ENCODE measurements at regions not wholly inside any gene's neighbourhood (a gene's known extent, or its start where the extent isn't known, plus 50 kb on each side); places are given as distances from the start of the nearest gene placed in this dataset.
"Not testable (repeated sequence)": the region's sequence is repeated elsewhere in the genome, so short reads cannot be mapped to it uniquely, and the experiment has no call there.

DNA sequence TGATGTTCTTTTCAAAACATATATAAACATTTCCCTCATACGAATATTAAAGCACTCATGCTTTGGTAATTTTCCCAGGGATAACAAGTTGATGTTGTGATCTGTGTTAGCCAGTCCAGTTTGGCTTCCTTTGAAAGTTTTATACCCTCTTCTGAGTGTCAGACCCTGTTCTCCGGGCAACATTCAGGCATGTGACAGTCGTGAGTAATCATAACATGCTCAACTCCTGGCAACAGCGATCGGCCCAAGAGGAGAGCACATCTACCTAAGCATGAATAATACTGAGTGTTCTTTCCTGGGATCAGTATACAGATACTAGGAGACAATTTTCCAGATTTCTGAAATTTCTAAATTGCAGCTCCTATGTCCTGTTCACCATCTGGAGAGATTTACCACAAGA lies 1086.4 kb downstream of the CDH8 start:
- DNase-seq: no peak

DNA sequence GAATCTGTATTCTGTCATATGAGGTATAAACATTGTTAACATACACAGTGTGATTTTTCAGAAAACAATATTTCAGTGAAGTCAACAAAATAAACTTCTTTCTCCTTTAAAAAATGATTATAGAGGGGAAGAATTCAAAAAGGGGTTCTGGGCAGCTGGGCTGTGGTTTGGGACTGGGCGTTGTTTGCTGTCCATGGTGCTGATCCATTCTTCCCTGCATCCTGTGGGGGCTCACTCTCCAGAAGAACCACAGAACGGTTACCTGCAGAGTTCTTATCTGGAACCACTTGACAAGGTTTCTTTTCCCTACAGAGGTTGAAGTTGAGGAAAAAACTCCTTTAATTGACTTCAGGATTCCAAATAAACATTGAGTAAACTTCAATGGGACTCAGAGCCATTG lies 1091.0 kb downstream of the CDH8 start:
- no peak for DNase-seq

DNA sequence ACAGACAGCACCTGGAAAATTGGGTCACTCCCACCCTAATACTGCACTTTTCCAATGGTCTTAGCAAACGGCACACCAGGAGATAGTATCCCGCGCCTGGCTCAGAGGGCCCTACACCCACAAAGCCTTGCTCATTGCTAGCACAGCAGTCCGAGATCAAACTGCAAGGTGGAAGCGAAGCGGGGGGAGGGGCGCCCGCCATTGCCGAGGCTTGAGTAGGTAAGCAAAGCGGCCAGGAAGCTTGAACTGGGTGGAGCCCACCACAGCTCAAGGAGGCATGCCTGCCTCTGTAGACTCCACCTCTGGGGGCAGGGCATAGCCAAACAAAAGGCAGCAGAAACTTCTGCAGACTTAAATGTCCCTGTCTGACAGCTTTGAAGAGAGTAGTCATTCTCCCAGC lies 1100.0 kb downstream of the CDH8 start:
- not testable (repeated sequence) for DNase-seq

DNA sequence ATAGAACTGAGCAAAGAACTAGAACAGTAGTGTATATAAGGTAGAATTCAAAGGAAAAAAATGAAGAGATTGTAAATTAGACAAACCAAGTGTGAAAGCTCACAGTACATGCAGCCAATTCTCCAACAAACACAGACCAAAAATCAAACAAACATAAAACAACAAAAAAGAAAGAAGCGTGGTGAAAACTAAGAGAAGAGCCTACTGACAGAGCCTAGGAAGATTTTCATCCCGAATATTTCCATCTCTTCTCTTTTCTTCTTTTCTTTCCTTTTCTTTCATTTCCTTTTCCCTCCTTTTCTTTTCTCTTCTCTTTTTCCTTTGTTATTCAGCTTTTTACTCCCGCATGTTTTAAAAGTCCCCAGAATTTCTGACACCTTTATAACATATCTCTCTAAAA lies 1103.6 kb downstream of the CDH8 start:
- no peak for DNase-seq

DNA sequence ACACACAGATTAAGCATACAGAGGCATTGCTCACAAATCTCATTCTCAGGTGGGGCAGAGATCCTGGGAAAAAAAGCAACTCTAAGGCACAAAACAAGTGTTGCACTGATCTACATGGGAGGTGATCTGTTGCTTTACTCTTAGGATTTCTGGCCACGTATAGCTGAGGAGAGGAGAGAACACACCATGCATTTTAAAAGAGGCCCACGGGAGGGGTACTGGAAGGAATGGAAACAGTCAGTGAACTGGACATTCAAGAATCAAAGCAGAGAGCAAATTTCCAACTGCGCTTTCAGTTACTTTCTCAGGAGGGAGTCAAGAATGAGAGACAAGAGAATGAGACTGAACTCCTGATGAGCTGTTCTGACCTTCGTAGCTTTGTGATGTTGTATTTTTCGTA lies 1105.9 kb downstream of the CDH8 start:
- DNase-seq: no peak

DNA sequence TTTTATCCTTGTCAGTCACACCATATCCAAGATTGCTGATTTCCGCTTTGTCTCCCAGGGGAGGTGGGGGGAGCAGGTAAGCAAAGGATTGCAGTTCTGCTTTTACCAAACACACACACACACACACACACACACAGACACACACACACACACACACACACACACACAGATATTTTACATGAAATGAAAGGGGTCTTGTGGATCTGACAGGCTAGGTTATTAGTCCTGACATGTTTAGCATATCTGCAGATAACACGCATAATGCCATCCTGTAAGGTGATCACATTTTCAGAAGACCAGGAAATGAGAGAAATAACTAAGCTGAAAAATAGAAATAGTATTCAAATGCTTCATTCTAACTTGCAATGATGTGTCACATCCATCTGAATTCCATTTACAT lies 1113.3 kb downstream of the CDH8 start:
- no peak for DNase-seq

DNA sequence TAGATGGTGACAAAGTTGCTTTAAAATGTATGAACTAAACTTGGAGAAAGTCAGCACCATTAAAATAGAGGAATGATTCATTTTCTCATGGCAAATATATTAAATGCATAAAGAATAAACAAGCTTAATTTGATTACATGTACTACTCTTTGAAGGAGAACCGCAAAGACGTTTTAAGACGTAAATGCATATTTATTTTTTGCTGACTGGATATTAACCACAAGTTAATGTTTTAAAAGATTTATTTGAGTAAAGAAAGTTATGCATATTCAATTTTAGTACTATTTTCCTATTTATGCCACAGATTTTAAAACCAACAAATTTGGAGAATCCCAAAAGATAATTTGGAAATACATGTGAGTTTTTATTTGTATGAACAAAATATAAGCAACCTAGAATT lies 1121.9 kb downstream of the CDH8 start:
- DNase-seq: no peak

DNA sequence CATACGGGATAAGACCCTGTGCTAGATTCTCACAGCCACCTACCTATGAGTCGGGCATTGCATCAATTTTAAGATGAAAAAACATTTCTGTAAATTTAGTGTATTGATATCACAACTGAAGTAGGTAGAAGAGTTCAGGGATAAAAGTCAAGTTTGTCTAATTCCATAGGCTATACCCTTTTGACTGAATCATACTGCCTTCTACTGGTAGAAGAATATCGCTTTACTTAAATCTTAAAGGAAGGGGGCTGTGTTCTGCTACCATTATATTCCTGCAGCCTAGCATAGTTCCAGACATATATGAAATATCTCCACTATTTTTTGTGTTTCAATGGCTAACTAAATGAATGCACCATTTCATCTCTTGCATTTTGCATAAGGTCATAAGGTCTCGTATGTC lies 1128.6 kb downstream of the CDH8 start:
- DNase-seq: no peak

DNA sequence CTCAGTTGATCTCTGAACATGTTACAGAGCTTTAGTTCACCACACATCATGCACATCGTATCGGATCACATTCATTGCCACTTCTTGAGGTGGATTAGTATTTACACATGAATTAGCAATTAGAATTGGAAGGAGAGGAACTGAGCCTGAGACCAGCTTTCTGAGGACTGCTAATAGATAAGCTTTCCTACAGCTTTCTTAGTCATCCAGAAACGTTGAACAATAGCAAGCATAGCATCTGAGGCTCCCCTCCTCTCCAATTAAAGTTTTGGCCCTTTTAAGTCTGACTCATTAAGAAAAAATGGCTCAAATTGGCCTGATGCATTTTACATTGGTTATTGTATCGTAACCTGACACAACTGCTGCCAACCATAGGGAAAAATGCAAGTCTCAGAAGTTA lies 1130.4 kb downstream of the CDH8 start:
- no peak for DNase-seq

DNA sequence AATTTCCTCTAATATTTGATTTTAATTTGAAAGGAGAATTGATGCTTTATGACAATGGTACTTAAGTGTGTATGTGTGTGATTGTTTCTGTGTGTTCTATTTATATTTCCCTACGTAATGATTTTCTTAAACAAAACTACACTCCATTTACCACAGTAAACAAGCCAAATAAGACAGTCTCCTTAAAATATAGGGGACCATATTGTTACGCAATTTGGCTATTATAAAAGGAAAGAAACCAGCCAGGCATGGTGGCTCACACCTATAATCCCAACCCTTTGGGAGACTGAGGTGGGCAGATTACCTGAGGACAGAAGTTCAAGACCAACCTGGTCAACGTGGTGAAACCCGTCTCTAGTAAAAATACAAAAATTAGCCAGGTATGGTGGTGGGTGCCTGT lies 1134.1 kb downstream of the CDH8 start:
- no peak for DNase-seq

DNA sequence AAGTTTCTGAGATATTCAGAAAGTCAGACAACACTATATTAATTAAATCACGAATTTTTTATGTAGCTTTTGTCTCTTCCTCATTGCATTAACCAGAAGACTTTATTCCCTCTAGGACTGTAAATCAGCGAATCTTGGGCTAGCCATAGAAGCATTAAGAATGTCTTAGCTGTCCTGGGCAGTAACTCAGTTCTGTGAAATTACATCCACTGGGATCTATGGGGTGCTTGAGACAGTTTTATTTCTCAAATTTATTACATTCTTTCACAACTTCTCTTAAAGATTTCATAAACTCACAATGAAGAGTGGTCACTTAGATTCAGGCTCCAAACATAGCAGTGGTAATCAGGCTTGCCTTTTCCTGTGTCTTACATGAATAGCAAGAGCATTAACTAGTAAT lies 1153.4 kb downstream of the CDH8 start:
- DNase-seq: no peak

DNA sequence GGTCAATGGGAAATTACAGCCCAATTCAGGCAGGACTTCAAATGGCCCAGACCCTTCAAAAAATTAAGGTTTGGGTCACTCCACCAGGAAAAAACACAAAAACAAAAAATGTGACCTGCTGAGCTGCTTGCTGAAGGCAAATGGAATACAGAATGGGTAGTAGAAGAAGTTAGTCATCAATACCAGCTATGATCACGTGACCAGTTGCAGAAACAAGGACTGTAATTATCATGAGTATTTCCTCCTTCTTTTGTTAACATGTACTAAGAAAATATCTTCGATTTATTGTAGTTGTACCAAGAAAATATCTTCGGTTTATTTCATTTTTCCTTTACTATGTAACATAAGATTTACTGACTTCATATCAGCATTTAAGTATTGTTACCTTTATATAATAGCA lies 1183.6 kb downstream of the CDH8 start:
- DNase-seq: no peak

DNA sequence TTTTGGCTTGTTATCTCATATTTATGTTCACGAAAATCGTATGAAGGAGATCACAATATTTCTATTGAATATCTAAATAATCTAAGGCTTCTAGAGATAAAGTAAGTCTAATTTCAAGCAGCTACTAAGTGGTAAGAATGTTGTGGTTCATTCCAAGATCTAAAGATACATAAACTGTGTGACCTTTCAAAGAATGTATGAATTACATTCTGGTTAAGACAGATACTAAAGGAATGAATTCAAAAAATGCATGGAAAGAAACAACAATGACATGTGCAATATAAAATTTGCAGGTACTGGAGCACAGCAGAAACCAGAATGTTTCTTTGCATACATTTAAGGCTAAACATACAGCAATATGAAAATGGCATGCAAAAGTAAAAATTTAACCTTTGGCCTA lies 1214.6 kb downstream of the CDH8 start:
- DNase-seq: no peak

DNA sequence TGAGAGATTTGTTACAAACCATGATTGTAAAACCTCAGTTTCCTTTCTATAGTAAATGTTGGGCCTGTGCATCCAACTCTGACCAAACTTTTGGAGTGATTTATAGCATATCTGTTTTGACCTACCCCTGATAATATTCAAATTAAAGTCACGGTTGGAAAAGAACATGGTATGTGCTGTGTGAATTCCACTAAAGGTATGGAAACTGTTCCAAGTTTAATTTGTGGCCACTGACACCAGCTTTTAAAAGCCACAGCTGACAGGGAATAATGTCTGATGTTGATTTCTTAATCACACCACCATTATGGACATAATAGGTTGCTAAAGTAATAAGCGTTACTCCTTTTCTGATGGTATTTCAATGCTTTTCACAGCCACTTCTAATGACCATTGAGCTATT lies 1215.9 kb downstream of the CDH8 start:
- no peak for DNase-seq

DNA sequence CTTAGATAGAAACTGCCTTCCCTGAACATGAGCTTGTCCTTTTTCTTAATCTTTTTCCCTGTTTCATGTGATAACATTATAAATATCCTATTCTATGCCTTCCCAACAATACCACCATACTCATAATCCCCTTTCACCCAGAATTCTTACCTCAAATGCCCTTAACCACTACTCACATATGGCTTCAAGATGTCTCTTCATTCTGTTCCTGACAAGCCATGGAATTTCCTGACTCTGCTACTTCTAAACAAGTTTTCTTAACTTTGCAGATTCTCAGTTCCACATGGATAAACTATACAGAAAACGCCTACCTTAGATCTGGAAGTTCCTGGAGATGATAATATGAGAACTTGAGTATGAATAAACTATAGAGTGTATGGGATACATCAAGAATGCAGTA lies 1217.8 kb downstream of the CDH8 start:
- no peak for DNase-seq

DNA sequence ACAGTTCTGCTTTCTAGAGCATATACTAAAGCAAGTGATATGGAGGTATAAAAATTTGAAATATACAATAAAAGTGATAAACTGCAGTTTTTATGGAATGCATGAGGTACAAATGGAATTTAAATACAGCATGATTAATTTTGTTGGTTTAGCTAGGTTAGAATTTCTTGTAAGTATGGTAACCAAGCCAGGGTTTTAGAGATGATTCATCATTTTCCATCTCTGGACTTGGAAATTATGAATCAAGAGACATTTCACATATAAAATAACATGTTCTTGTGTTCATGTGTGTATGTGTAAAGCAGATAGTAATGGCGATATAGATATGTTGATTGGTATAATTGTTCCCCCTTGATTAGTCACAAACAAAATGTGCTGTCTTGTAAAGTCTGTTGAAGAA lies 1219.8 kb downstream of the CDH8 start:
- DNase-seq: no peak

DNA sequence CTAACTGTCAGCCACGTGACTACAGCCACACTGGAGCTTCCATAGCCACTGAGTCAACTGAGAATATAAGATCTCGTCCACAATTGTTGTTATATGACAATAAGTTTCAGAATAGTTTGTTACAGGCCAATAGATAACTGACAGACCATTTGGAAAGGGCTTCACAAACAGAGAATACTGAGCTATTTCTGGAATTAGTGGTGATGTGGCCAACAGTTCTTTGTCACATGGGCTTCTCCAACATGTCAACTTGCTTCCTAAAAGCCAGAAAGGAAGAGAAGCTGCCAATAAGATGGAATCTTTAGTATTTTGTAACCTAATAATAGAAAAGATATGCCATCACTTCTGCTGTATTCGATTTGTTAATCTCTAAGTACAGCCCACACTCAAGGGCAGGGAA lies 1220.4 kb downstream of the CDH8 start:
- DNase-seq: no peak

DNA sequence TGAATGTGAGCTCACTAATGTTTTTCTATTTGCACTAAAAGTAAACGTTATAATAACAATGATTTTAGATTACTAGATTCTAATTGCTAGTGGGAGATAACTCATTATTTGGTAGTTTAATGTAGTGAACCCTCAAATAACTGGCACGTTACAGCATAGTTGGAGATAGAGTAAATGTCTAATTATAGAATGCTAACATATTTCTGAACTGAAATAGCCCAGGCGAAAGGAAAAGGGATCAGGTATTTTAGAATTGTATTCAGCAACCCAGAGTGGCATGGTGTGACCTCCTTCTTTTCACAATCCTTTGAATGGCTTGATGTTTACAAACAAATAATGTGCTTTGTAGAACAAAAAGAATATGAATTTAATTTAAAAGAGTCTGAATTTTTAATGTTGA lies 1221.2 kb downstream of the CDH8 start:
- DNase-seq: no peak

DNA sequence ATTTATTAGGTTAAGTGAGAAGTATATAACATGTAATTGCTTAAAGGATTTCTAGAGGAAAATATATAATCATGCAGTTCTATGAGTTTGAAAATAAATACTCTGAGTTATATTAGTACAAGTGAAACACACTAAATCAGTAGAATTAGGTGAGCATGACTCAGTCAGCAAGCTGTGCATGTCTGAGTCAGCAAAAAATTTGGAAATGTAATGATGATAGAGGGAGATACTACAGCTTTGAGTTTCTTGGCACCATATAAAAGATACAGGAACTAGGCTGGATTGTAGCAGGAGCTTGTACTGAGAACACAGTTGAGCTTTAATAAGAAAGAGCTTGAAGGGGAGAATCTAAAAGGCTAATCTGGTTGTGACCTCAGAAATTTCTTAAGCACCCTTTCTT lies 1224.6 kb downstream of the CDH8 start:
- no peak for DNase-seq

DNA sequence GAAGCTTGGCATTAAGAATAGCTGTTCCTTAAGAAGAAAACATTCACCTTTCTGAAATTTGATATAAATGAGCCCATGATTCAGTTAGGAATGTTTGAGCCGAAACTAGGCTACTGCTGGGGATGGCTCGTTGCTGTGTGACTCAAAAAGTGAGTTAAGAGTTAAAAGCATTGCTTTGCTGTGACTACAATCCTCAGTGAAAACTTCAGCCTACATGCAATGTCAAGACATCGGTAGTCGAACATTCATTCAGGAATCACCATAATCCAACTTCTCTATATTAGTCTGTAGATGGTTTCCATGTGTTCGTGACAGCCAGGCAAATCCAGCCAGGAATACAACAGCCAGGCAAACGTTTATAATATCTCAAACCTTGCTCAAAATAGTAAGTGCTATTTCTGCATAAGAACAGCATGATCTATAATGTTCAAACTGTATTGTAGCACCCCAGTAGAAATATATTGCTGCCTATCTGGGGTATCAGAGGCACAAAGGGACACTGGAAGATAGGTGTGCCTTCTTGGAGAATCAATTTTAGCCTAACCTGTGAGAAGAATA lies 1225.1 kb downstream of the CDH8 start:
- no peak for DNase-seq

DNA sequence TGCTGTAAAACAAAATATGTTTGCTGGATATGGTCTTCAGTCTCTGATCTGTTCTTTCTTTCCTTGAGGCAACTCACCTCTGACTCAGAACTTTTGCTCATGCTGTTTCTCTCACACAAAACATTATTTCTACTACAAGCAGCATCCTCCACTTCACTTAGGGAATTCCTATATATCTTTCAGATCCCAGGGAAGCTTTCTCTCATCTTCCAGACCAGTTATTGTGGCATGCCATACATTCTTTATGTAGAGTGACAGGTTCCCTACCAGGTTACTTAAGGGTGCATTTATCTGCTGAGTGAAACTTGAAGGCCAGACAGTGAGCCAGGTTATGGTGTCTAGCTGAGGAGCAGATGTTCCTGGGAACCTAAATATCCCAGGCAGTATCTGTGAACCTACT lies 1226.0 kb downstream of the CDH8 start:
- no peak for DNase-seq

DNA sequence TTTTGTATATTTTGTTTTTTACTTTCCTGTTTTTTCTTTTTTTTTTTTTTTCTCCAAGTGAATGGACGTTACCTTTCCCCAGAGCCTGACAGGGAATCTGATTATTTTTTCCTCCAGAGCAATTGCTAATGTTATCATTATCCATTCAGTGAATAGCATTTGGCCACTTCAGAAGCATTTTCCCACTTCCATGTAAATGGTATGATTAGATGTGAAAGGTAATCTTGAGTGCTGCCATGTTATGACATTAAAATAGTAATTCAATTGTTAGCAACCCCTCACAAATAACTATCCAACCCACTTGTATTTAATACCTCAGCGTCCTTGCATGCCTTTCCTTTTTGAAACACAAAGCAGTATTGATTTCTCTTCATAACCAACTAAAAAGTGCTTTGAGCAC lies 1243.8 kb downstream of the CDH8 start:
- DNase-seq: no peak

DNA sequence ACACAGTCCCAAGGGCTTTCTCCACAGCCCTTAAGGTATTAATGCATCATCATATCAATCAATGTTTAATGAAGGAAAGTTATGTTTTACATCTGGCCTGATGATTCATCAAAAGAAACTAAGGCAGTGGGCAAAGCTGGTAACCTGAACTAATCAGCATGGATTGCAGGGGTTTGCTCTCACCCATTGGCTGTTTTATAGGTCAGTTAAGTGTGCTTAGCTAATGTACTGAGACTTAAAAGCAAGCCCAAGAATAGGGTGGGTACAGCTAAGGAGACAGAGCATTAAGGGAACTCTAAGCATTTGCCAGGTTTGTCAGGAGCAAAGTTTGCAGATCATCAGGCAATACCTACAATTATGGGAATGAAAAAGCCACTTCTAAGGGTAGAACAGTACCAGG lies 1247.6 kb downstream of the CDH8 start:
- DNase-seq: no peak

DNA sequence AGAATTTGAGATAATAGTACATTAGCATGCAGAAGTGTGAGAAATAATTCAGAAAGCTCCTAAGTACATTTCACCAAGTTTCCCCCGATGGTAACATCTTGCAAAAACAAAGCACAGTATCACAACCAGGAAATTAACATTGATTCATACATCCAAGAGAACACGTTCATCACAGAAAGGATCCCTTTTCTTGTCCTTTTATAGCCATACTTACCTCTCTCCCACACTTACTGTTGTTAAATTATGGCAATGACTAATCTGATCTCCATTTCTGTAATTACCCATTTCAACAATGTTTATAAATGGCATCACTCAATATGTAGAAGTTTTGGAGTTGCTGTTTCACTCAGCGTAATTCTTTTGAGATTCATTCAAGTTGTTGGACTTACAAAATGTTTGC lies 1260.0 kb downstream of the CDH8 start:
- no peak for DNase-seq

DNA sequence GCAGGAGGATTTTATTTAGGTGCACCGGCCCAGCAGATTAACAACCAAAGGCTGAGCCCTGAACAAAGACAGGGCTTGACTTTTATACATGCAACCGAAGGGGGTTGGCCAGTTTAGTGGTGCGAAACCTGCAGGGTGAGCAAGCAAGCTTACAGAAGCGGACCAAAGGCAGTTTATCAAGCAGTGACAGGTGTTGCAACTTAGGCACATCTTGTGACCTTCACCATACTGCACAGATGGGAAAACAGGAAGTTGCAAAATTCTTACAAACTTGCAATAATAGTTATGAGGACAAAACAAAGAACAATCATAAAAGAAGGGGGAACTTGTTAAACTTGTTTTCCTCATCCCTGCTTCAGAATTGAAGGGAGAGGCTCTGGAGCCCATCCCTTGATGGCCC lies 1265.1 kb downstream of the CDH8 start:
- no peak for DNase-seq

DNA sequence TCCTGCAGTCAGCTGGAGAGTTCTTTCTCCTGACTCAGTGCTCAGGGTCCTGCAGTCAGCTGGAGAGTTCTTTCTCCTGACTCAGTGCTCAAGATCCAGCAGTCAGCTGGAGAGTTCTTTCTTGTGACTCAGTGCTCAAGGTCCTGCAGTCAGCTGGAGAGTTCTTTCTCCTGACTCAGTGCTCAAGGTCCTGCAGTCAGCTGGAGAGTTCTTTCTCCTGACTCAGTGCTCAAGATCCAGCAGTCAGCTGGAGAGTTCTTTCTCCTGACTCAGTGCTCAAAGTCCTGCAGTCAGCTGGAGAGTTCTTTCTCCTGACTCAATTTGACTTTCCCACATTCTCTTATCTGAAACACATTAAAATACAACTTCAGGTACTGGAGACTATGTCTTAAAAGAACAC lies 1265.9 kb downstream of the CDH8 start:
- not testable (repeated sequence) for DNase-seq

All from CD4-positive, alpha-beta T cell treated with Interleukin-10 for 1 hour (primary cell).